ENCODE measurements at regions not wholly inside any gene's neighbourhood (a gene's known extent, or its start where the extent isn't known, plus 50 kb on each side); places are given as distances from the start of the nearest gene placed in this dataset.
"Not testable (repeated sequence)": the region's sequence is repeated elsewhere in the genome, so short reads cannot be mapped to it uniquely, and the experiment has no call there.

- H3K36me3 Mint-ChIP-seq (ENCODE audit: low read depth); H3K4me3 Mint-ChIP-seq; DNase-seq; ATAC-seq; CTCF ChIA-PET; H3K27me3 Mint-ChIP-seq (ENCODE audit: low read depth); H3K27ac Mint-ChIP-seq; H3K4me1 Mint-ChIP-seq (ENCODE audit: low read depth); POLR2A ChIA-PET; H3K9me3 Mint-ChIP-seq (ENCODE audit: insufficient read depth): not testable (repeated sequence)
Measured at GRCh38 chr2:55124682-55125081, 74.4 kb upstream of the RTN4 start.

GRCh38 chr2:55123851-55124269, 73.6 kb upstream of the RTN4 start:
- Mint-ChIP-seq H3K9me3 (ENCODE audit: insufficient read depth) (no peaks in the 10 kb centered on the region), H3K27ac (no peak overlapping the region), H3K4me3 (no peak overlapping the region), H3K4me1 (ENCODE audit: low read depth) (no peaks in the 10 kb centered on the region), H3K36me3 (ENCODE audit: low read depth) (no peaks in the 10 kb centered on the region), H3K27me3 (ENCODE audit: low read depth) (no peaks in the 10 kb centered on the region)
- ChIA-PET CTCF (no interaction called here), POLR2A (no interaction called here)
- no peak for DNase-seq
- no peak for ATAC-seq

- no peak overlapping the region for H3K27ac Mint-ChIP-seq
- ChIA-PET POLR2A (no interaction called here), CTCF (interaction anchor here (0.9 to 2.1 kb wide), 2 partner anchors 11 to 47 kb away, joined by 3 to 5 read pairs; no protein-coding TSS in a partner anchor)
Measured at GRCh38 chr2:55120634-55121359, 70.5 kb upstream of the RTN4 start.

GRCh38 chr2:55119711-55120487, 69.6 kb upstream of the RTN4 start:
- Mint-ChIP-seq H3K4me1 (ENCODE audit: low read depth) (no peaks in the 10 kb centered on the region), H3K27ac (no peak overlapping the region), H3K36me3 (ENCODE audit: low read depth) (no peaks in the 10 kb centered on the region), H3K4me3 (no peak overlapping the region), H3K9me3 (ENCODE audit: insufficient read depth) (no peaks in the 10 kb centered on the region), H3K27me3 (ENCODE audit: low read depth) (peaks cover 2% of the 10 kb centered on the region)
- CTCF ChIA-PET = interaction anchor here (0.8 to 2.1 kb wide), 4 partner anchors 10 to 71 kb away, joined by 3 to 5 read pairs (median 3); no protein-coding TSS in a partner anchor
- POLR2A ChIA-PET = no interaction called here
- no peak for ATAC-seq
- DNase-seq = no peak

More at GRCh38 chr2:55120634-55121359, 70.5 kb upstream of the RTN4 start:
- DNase-seq (no peak), ATAC-seq (no peak)
- Mint-ChIP-seq H3K36me3 (ENCODE audit: low read depth) (no peaks in the 10 kb centered on the region), H3K4me1 (ENCODE audit: low read depth) (no peaks in the 10 kb centered on the region), H3K27me3 (ENCODE audit: low read depth) (peaks cover 2% of the 10 kb centered on the region), H3K4me3 (no peak overlapping the region), H3K9me3 (ENCODE audit: insufficient read depth) (no peaks in the 10 kb centered on the region)

GRCh38 chr2:55118643-55119083, 68.4 kb upstream of the RTN4 start:
- ATAC-seq (no peak), DNase-seq (no peak)
- POLR2A ChIA-PET = no interaction called here
- no peaks in the 10 kb centered on the region for H3K4me1 Mint-ChIP-seq (ENCODE audit: low read depth)
- no peak overlapping the region for H3K27ac Mint-ChIP-seq
- no peaks in the 10 kb centered on the region for H3K9me3 Mint-ChIP-seq (ENCODE audit: insufficient read depth)
- CTCF ChIA-PET = interaction anchor here (1.5 to 2.1 kb wide), 2 partner anchors 9 to 70 kb away, joined by 3 to 5 read pairs; no protein-coding TSS in a partner anchor
- no peaks in the 10 kb centered on the region for H3K36me3 Mint-ChIP-seq (ENCODE audit: low read depth)
- peaks cover 2% of the 10 kb centered on the region for H3K27me3 Mint-ChIP-seq (ENCODE audit: low read depth)
- no peak overlapping the region for H3K4me3 Mint-ChIP-seq

- peaks cover 2% of the 10 kb centered on the region for H3K27me3 Mint-ChIP-seq (ENCODE audit: low read depth)
- H3K27ac Mint-ChIP-seq = no peak overlapping the region
- H3K4me3 Mint-ChIP-seq = no peak overlapping the region
- no peaks in the 10 kb centered on the region for H3K36me3 Mint-ChIP-seq (ENCODE audit: low read depth)
- POLR2A ChIA-PET = no interaction called here
- CTCF ChIA-PET = no interaction called here
- ATAC-seq = no peak
- DNase-seq = no peak
- no peaks in the 10 kb centered on the region for H3K4me1 Mint-ChIP-seq (ENCODE audit: low read depth)
- no peaks in the 10 kb centered on the region for H3K9me3 Mint-ChIP-seq (ENCODE audit: insufficient read depth)
Measured at GRCh38 chr2:55116966-55117365, 66.7 kb upstream of the RTN4 start.

- Mint-ChIP-seq H3K36me3 (ENCODE audit: low read depth) (no peaks in the 10 kb centered on the region), H3K27ac (no peak overlapping the region), H3K9me3 (ENCODE audit: insufficient read depth) (no peaks in the 10 kb centered on the region), H3K4me3 (no peak overlapping the region), H3K4me1 (ENCODE audit: low read depth) (no peaks in the 10 kb centered on the region), H3K27me3 (ENCODE audit: low read depth) (peaks cover 2% of the 10 kb centered on the region)
- DNase-seq (no peak), ATAC-seq (no peak)
- POLR2A ChIA-PET = interaction anchor here (0.8 kb wide), 1 partner anchor 18 kb away, joined by 3 read pairs; no protein-coding TSS in a partner anchor
- CTCF ChIA-PET = no interaction called here
Measured at GRCh38 chr2:55116598-55116964, 66.3 kb upstream of the RTN4 start.

DNA sequence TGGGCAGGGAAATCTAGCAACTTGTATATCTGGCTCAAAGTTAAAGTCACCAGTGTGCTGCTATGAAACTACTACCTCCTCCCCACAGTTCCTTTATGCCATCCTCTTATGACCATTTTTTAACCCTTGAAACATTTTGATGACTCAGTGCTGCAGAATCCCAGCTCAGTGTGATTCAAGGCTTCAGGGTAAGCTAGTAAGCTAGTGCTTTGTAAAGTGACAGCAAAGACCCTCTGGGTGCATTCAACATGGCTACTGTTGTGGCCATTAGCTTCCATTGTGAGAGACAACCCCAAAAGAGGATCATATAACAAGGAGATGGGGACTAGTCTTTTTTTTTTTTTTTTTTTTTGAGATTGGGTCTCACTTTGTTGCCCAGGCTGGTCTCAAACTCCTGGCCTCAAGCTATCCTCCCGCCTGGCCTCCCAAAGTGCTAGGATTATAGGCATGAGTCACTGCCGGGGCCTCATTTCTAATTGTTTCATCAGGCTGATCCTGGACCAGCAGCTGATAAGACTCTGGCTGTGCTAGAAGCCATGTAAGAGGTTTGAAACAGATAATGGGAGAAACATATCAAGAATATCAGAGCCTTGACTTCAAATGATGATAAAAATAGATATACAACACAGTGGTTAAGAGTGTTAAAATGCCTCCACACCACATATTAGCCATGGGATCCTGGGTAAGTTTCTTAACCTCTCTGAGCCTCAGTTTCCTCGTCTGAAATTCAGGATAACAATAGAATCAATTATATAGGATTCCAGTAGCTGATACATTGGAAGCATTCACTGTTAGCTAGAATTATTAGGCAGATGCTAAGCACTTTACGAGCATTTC, 65.7 kb upstream of the RTN4 start:
- DNase-seq (no peak), ATAC-seq (no peak)
- no peak overlapping the region for H3K27ac Mint-ChIP-seq
- no peaks in the 10 kb centered on the region for H3K36me3 Mint-ChIP-seq (ENCODE audit: low read depth)
- peaks cover 2% of the 10 kb centered on the region for H3K27me3 Mint-ChIP-seq (ENCODE audit: low read depth)
- no peak overlapping the region for H3K4me3 Mint-ChIP-seq
- ChIA-PET POLR2A (interaction anchor here (0.8 to 1.2 kb wide), 2 partner anchors 13 to 18 kb away, joined by 3 read pairs; no protein-coding TSS in a partner anchor), CTCF (interaction anchor here (1.6 kb wide), 1 partner anchor 52 kb away, joined by 3 read pairs; no protein-coding TSS in a partner anchor)
- no peaks in the 10 kb centered on the region for H3K9me3 Mint-ChIP-seq (ENCODE audit: insufficient read depth)
- no peaks in the 10 kb centered on the region for H3K4me1 Mint-ChIP-seq (ENCODE audit: low read depth)

GRCh38 chr2:55114597-55114996, 64.3 kb upstream of the RTN4 start:
- ATAC-seq (no peak), DNase-seq (no peak)
- ChIA-PET POLR2A (interaction anchor here (1.2 kb wide), 1 partner anchor 15 kb away, joined by 3 read pairs; no protein-coding TSS in a partner anchor), CTCF (interaction anchor here (0.5 to 1.6 kb wide), 3 partner anchors 9 to 75 kb away, joined by 3 read pairs; no protein-coding TSS in a partner anchor)
- no peak overlapping the region for H3K27ac Mint-ChIP-seq
- no peak overlapping the region for H3K4me3 Mint-ChIP-seq
- no peaks in the 10 kb centered on the region for H3K4me1 Mint-ChIP-seq (ENCODE audit: low read depth)
- H3K9me3 Mint-ChIP-seq (ENCODE audit: insufficient read depth) = no peaks in the 10 kb centered on the region
- peaks cover 2% of the 10 kb centered on the region for H3K27me3 Mint-ChIP-seq (ENCODE audit: low read depth)
- H3K36me3 Mint-ChIP-seq (ENCODE audit: low read depth) = no peaks in the 10 kb centered on the region

DNA sequence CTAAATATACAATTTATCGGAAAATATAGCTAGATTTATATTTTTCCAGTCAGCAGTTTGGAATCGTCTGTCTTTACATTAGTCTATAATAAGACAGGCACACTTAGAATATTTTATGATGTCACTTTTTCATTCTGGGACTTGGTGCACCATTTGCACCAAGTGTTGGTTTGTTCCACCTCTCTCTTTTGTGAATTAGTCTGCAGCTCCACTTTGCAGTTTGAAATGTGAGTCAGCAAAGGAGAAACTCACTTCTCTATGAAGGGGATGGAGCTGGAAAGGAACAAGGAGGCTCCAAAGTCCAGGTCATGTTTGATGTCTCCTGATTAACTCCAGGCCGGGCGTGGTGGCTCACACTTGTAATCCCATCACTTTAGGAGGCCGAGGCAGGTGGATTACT, 63.8 kb upstream of the RTN4 start:
- Mint-ChIP-seq H3K9me3 (ENCODE audit: insufficient read depth) (no peaks in the 10 kb centered on the region), H3K4me3 (no peak overlapping the region), H3K27ac (no peak overlapping the region), H3K27me3 (ENCODE audit: low read depth) (peaks cover 2% of the 10 kb centered on the region), H3K4me1 (ENCODE audit: low read depth) (no peaks in the 10 kb centered on the region), H3K36me3 (ENCODE audit: low read depth) (no peaks in the 10 kb centered on the region)
- no peak for ATAC-seq
- DNase-seq = no peak
- CTCF ChIA-PET = interaction anchor here (0.5 to 1.6 kb wide), 2 partner anchors 9 to 76 kb away, joined by 3 read pairs; no protein-coding TSS in a partner anchor
- POLR2A ChIA-PET = no interaction called here

DNA sequence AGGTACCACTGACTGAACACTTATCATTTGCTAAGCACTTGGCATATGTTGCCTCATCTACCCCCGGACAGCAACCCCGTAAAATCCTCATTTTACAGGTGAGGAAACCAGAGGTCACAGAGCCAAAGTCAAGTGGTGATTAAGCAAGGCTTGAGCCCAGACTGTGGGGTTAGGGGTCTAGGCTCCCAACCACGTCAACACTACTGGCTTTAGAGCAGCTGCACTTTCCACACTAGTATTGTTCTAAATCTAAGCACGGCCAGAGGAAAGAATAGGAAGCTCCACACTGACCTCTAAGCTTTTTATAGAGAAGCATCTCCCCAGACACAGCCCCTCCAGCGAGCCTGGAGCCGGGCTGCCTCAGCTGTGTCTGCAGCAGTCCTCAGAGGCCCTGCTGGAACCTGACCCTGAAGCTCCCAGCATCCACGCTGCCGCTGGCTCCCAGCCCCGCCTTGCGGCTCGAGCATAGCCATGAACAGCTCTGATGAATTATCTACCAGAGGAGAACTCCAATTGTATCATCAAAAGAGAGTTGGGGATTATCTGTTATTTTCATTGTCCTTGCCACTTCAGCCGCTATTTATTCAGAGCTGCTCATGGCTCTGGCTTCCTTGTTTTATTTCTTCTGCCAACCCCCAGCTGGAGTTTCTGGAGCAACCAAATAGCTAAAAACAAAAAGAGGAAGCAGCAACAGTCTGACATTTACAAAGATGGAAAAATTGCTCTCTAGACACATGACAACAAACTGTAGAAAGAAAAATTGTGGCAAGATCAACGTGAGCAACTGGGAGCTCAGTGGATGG, 62.2 kb upstream of the RTN4 start:
- no peak for ATAC-seq
- DNase-seq = no peak
- no peak overlapping the region for H3K27ac Mint-ChIP-seq
- no peaks in the 10 kb centered on the region for H3K4me1 Mint-ChIP-seq (ENCODE audit: low read depth)
- no peak overlapping the region for H3K4me3 Mint-ChIP-seq
- H3K36me3 Mint-ChIP-seq (ENCODE audit: low read depth) = no peaks in the 10 kb centered on the region
- H3K9me3 Mint-ChIP-seq (ENCODE audit: insufficient read depth) = no peaks in the 10 kb centered on the region
- ChIA-PET POLR2A (no interaction called here), CTCF (interaction anchor here (1.0 kb wide), 1 partner anchor 11 kb away, joined by 3 read pairs; no protein-coding TSS in a partner anchor)
- no peaks in the 10 kb centered on the region for H3K27me3 Mint-ChIP-seq (ENCODE audit: low read depth)
